Skeletal muscle cell (primary cell): ENCODE measurements at regions not wholly inside any gene's neighbourhood (a gene's known extent, or its start where the extent isn't known, plus 50 kb on each side); places are given as distances from the start of the nearest gene placed in this dataset.

ENCODE experiments used
- DNase-seq: peaks from one replicate; pipeline ENCODE4 v3.0.0-alpha.2; 2010; ENCODE audit warnings: low read depth
- H3K4me3 ChIP-seq: 2 replicates; pipeline ENCODE4 v1.5.1; 2011; ENCODE audit warnings: low read depth, mild to moderate bottlenecking, control low read depth, low read length, moderate library complexity

DNA sequence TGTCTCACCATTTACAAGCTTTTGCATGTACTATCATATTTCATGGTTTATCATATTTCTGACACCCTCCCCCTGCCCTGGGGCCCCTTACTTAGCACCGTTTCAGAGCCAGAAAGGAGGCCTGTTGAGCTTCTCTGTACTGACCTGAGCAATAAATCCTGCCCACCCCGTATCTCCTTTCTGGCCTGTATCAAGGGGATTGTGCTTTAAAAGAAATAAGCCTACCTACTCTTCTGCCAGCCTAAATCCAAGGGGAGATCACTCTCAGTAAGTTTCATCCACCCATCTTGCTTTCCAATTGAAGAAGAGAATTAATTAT is 54.0 kb upstream of the FST start:
- DNase-seq: no peak
- no peak overlapping the region for H3K4me3 ChIP-seq

DNA sequence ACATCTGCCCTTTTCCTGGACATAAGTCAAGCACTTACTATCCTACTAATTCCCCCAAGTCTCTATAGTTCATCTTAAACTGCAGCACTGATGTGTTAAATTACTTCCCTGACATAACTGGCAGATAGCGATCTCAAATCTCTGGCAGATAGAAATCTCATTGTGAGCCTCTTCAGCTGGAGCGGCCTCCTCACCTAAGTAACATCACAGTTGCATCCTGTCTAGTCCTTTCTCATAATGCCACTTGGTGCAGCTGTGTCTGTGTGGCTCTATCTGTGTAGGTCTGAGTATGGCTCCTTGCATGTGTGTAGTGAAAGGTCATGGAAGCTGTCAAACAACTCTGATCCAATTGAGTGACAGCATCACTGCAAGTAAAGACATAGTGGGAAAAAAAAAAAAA is 53.6 kb upstream of the FST start:
- no peak for DNase-seq
- no peak overlapping the region for H3K4me3 ChIP-seq

DNA sequence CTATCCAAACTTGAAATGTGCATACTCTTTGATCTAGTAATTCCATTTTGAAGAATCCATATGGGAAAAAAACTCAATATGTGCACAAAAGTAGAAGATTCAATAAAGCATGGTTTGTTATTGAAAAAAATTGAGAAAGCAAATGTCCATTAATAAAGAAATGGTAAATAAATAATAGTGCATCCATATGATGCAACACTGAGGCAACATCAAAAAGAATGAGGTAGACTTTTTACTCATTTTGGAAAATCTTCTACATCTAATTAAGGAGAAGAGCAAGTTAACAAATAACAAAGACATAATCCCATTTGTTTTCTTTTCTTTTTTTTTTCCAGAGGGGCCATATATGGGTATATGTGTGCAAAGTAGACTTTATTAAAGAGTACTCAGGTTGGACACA is 52.5 kb upstream of the FST start:
- no peak for DNase-seq
- no peak overlapping the region for H3K4me3 ChIP-seq

DNA sequence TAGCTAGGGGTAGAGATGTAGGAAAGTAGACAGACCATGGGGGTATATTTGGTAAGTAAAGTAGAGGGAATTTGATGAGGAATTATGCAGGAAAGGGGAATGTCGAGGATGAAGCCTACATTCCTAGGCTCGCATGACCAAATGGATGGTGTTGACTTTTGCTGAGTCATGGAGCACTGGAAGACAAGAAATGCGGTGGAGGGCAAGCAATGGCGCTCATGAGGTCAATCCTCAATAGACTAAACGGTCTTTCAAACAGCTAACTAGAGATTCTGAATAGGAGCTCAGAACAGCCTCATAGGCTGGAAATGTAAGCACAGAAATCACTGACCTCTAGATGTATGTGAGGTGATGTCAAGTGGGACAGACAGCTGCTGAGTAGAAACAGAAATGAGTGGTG is 50.7 kb upstream of the FST start:
- peak; percentile 56 for DNase-seq
- H3K4me3 ChIP-seq: no peak overlapping the region

DNA sequence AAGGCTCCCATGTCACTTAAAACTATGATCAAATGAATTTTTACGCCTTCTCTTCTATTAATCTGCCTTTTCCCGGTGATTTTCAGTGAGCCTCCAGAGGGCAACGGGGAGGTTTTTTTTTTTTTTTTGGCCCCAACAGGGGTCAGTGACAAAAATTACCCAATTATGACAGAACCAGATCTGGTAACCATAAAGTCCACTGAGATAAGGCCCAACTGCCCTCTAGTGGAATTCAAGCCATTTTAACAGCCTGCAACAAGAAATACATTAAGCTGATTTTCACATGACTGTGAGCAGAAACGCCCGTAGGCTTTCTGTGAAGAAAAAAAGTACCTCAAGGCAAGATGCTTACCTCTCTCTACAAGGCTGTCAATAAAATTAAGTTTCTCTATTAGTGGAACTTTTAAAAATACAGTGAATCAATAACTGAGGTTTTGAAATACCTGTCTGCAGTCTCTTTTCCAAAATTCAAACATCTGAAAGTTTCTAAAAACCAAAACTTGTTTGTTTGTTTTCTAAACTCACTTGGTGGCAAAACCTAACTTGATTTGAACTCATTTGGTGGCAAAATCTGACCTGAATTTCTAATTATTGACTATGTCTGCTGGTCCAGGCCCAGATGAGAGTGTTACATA is 49.7 kb upstream of the FST start:
- DNase-seq: no peak
- H3K4me3 ChIP-seq: no peak overlapping the region
